Kidney (tissue), 13 donors: ENCODE measurements at regions not wholly inside any gene's neighbourhood (a gene's known extent, or its start where the extent isn't known, plus 50 kb on each side); places are given as distances from the start of the nearest gene placed in this dataset.
"Not testable (repeated sequence)": the region's sequence is repeated elsewhere in the genome, so short reads cannot be mapped to it uniquely, and the experiment has no call there.

Experiments used
- DNase-seq, 5 donors: peaks; one replicate each; pipeline ENCODE4 v3.0.0-alpha.2; 2013 to 2020
- FAIRE-seq: peaks from 2 replicates; lab custom pipeline; 2012; peaks lifted over from hg19 to GRCh38; lab: Jason Lieb, UNC
- H3K27ac ChIP-seq, 2 donors: one replicate each; pipeline ENCODE4 v1.7.0; 2013; ENCODE audit warnings: low read depth in 2 of 2, low read length in 2 of 2, inconsistent platforms in 1 of 2
- H3K27me3 ChIP-seq: one replicate; pipeline ENCODE4 v1.7.1; 2013; ENCODE audit warnings: low read length, inconsistent platforms; ENCODE audit not compliant: control insufficient read depth, insufficient read depth
- H3K36me3 ChIP-seq, 3 donors: one replicate each; pipeline versions ENCODE4 v1.7.0 to v1.7.1; 2013; ENCODE audit warnings: low read length in 3 of 3, control low read depth in 1 of 3, inconsistent platforms in 1 of 3; ENCODE audit not compliant: insufficient read depth in 3 of 3, control insufficient read depth in 2 of 3
- H3K4me1 ChIP-seq, 3 donors: one replicate each; pipeline versions ENCODE4 v1.7.0 to v1.7.1; 2013; ENCODE audit warnings: low read length in 3 of 3, inconsistent platforms in 1 of 3, low read depth in 1 of 3; ENCODE audit not compliant: control insufficient read depth in 2 of 3, insufficient read depth in 2 of 3
- H3K4me3 ChIP-seq, 3 donors: one replicate each; pipeline versions ENCODE4 v1.7.0 to v1.8.1; 2013; ENCODE audit warnings: low read length in 3 of 3, control low read depth in 1 of 3, inconsistent platforms in 1 of 3
- H3K9ac ChIP-seq, 3 donors: one replicate each; pipeline versions ENCODE4 v1.7.0 to v1.7.1; 2013; ENCODE audit warnings: low read length in 3 of 3, control low read depth in 1 of 3, inconsistent platforms in 1 of 3
- H3K9me3 ChIP-seq, 3 donors: one replicate each; pipeline versions ENCODE4 v1.7.0 to v1.7.1; 2013; ENCODE audit warnings: low read length in 3 of 3, control low read depth in 1 of 3, inconsistent platforms in 1 of 3; ENCODE audit not compliant: control insufficient read depth in 2 of 3, insufficient read depth in 1 of 3
- intact Hi-C: fragments of 100-400 bp; cut with DNase I; formaldehyde crosslinking; loops from one replicate; pipeline ENCODE4 v1.11.1; 2022
- TF ChIP-seq, protein P1 (sequence below): IDR thresholded peaks from 3 replicates; pipeline ENCODE4 v1.5.1; 2012; ENCODE audit warnings: mild to moderate bottlenecking, moderate library complexity, borderline replicate concordance; ENCODE audit not compliant: insufficient read depth; ENCODE audit errors: extremely low read depth
- donor health status: control.
- donor health status: control.
- donor health status: control.
- donor health status: control.
- donor health status: control.
- donor health status: DM: yes; HTN: yes; CAD: no.
- donor health status: Normal renal cell carcinoma (clear cell type).

DNA sequence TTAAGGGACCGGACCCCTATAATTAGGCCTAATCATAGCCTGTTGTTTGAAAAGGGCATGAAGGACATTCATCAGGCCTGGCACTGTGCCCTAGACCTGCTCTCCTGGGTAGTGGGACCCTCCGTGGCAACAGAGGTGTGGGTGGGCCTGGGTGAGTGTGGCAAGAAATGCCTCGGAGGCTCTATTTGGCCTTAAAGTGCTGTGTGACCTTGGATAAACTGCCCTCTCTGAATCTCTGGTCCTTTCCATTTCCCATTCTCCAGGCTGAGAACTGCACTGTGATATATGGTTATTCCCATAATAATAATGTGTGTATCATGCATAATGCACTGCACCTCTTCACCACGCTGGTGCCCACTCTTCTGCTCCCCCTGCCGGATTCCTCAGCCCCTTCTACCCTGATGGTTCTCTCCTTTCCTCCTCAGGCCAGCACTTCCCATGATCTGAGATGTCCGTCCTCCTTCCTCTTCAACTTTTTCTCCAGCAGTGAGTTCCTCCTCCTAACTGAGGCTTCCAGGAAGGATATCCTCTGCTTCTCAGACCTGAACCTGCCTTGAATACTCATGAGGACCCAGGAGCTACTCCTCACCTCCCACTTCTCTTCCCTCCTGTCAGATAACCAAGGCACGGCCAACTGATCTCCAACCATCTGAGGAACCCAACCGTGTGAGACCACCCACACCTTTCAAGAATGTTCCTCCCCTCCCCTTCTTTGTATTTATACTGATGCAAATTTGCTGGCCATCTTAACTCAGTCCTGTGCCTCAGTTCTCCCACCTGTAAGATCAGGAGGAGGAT is 111.0 kb upstream of the PZP start:
- Histone ChIP-seq H3K4me3 (no peak overlapping the region), H3K9ac (no peak overlapping the region), H3K27me3 (no peaks in the 10 kb centered on the region), H3K4me1 (no peaks in the 10 kb centered on the region), H3K27ac (no peak overlapping the region), H3K9me3 (no peaks in the 10 kb centered on the region), H3K36me3 (no peaks in the 10 kb centered on the region)
- FAIRE-seq: no peak
- DNase-seq: peak in 2 of 5 donors; percentile 28 to 61
- intact Hi-C loops: no loop called here
- TF ChIP-seq, protein P1, sequence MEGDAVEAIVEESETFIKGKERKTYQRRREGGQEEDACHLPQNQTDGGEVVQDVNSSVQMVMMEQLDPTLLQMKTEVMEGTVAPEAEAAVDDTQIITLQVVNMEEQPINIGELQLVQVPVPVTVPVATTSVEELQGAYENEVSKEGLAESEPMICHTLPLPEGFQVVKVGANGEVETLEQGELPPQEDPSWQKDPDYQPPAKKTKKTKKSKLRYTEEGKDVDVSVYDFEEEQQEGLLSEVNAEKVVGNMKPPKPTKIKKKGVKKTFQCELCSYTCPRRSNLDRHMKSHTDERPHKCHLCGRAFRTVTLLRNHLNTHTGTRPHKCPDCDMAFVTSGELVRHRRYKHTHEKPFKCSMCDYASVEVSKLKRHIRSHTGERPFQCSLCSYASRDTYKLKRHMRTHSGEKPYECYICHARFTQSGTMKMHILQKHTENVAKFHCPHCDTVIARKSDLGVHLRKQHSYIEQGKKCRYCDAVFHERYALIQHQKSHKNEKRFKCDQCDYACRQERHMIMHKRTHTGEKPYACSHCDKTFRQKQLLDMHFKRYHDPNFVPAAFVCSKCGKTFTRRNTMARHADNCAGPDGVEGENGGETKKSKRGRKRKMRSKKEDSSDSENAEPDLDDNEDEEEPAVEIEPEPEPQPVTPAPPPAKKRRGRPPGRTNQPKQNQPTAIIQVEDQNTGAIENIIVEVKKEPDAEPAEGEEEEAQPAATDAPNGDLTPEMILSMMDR: no peak

DNA sequence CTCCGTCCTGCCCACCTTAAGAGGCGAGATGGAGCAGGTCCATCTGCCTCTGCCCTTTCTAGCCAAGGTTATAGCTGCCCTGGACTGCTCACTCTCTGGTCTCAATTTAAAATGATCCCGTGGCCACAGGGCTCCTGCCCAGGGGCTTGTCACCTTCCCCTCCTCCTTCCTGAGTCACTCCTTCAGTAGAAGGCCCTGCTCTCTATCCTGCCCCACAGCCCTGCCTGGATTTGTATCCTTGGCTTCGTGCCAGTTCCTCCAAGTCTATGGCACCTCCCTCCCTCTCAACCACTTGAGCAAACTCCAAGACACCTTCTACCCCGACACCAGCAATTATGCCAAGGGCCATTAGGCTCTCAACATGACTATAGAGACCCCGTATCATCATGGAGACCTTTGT is 105.3 kb upstream of the PZP start:
- H3K4me1 ChIP-seq, H3K9me3 ChIP-seq, FAIRE-seq, H3K9ac ChIP-seq, H3K27me3 ChIP-seq, DNase-seq, H3K36me3 ChIP-seq, H3K27ac ChIP-seq, H3K4me3 ChIP-seq, intact Hi-C loops: not testable (repeated sequence)

DNA sequence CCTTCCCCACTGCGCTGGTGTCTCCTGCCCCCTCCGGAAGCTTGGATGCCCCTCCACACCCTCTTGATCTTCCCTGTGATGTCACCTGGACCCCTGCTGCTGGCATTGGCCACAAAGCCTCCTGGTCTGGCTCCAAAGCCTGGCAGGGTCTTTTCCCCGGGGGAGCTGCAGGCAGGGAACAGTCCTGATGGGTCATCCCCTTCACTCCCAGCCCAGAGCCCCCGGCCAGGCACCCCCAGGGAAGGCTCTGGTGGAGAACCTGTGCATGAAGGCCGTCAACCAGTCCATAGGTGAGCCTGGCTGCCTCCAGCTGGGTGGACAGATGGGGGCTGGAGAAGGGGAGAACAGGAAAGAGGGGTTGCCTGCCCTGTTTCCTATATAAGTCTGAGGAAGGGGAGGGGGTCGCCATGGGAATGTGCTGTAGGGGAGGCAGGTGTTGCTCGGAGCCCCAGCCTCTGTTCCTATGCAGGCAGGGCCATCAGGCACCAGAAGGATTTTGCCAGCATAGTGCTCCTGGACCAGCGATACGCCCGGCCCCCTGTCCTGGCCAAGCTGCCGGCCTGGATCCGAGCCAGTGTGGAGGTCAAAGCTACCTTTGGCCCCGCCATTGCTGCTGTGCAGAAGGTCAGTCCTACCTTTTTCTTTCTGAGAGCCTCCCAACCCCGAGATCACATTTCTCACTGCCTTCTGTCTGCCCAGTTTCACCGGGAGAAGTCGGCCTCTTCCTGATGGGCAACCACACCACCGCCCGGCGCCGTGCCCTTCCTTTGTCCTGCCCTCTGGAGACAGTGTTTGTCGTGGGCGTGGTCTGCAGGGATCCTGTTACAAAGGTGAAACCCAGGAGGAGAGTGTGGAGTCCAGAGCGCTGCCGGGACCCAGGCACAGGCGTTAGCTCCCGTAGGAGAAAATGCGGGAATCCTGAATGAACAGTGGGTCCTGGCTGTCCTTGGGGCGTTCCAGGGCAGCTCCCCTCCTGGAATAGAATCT is 104.5 kb upstream of the PZP start:
- H3K4me1 ChIP-seq, H3K9ac ChIP-seq, H3K36me3 ChIP-seq, intact Hi-C loops, FAIRE-seq, H3K4me3 ChIP-seq, H3K9me3 ChIP-seq, H3K27ac ChIP-seq, H3K27me3 ChIP-seq: not testable (repeated sequence)
- DNase-seq: peak in 1 of 5 donors; percentile 11

DNA sequence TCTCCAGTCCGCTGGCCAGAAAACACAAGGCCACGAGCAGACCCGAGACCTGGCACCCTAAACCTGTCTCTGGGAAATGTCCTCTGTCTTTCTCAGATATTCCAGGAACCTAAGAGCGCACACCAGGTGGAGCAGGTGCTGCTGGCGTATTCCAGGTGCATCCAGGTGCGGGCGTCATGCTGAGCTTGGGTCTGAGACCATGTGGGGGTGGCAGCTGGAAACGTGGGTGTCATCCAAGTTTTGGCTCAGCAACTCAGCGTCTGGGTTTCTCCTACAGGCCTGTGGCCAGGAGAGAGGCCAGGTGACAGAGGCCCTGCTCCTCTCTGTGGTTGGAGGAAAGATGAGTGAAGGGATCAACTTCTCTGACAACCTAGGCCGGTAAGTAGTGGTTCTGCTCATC is 103.3 kb upstream of the PZP start:
- intact Hi-C loops, FAIRE-seq, H3K9ac ChIP-seq, H3K9me3 ChIP-seq, H3K27ac ChIP-seq, H3K4me3 ChIP-seq, H3K27me3 ChIP-seq, H3K4me1 ChIP-seq, H3K36me3 ChIP-seq: not testable (repeated sequence)
- DNase-seq: peak in 1 of 5 donors; percentile 2

DNA sequence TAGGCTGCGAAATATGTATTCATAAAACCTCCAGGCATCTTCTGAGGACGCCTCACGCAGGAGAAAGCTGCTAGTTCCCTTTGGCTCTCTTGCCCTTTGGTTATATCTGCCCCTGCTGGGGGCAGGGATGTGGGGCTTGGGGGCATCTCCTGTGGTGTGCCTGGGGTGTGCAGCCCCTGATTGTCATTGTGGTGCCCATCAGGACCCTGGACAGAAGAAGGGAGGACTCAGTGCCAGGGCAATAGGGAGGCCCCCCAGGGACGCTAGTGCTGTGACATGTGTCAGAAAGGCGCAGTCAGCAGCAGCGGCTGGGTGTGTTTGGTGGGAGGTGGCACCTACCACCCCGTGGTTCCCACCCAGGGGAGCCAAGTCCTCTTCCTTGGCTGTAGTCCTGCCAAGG is 102.5 kb upstream of the PZP start:
- H3K27ac ChIP-seq, H3K27me3 ChIP-seq, H3K9ac ChIP-seq, H3K4me3 ChIP-seq, DNase-seq, intact Hi-C loops, H3K4me1 ChIP-seq, H3K36me3 ChIP-seq, FAIRE-seq, H3K9me3 ChIP-seq: not testable (repeated sequence)

DNA sequence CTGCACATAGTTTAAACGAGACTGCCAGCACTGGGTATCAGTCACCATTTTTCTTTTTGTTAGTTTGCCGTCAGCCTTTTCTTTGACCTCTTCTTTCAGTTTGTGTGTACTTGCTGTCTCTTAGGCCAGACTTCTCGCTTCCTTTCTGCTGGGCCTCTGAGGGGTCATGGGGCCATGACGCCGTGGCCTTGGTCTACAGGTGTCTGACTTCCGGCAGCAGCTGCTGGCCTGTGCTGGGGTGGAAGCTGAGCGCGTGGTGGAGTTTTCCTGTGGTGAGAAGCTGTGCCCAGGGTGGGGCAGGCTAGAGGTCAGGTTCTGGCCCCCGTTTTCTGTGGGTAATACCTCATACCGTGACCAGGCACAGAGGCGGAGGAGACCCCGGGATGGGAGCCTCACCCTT is 101.6 kb upstream of the PZP start:
- H3K9ac ChIP-seq, H3K27me3 ChIP-seq, DNase-seq, H3K36me3 ChIP-seq, H3K4me3 ChIP-seq, H3K9me3 ChIP-seq, intact Hi-C loops, H3K27ac ChIP-seq, FAIRE-seq, H3K4me1 ChIP-seq: not testable (repeated sequence)

DNA sequence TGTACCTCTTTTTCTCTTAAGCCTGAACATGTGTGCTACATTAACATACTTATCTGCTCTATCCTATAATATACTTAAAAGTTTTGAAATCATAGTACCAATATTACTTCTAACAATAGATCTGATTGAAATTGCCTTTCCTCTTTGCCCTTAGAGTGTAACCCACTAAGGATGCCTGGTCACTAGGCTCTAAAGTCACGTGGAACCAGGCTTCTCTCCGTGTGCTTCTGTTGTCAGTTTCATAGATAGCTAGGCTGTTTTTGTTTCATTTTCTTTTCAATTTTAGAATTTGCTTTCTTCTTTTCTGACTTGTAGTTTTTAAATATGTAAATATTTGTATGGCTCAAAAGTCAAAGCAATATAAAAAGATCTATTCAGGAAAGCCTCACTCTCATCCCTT is 100.5 kb upstream of the PZP start:
- H3K9me3 ChIP-seq, intact Hi-C loops, H3K27me3 ChIP-seq, H3K36me3 ChIP-seq, H3K27ac ChIP-seq, H3K9ac ChIP-seq, H3K4me3 ChIP-seq, DNase-seq, FAIRE-seq, H3K4me1 ChIP-seq: not testable (repeated sequence)
